ENCODE measurements at regions not wholly inside any gene's neighbourhood (a gene's known extent, or its start where the extent isn't known, plus 50 kb on each side); places are given as distances from the start of the nearest gene placed in this dataset.
A peak's percentile ranks its signal among the peaks of the same experiment; 100 is the strongest.

GRCh38 chr4:123597586-123597985 is 201.0 kb downstream of the SPRY1 start:
- intact Hi-C loops (cut with micrococcal nuclease): no loop called here
- no peak for DNase-seq

GRCh38 chr4:123598331-123598730 is 201.7 kb downstream of the SPRY1 start:
- H3K27ac ChIP-seq (replicated peaks): no peak overlapping the region
- H3K27me3 ChIP-seq (ENCODE audit: low read depth): no peaks in the 10 kb centered on the region
- no peak for TF ChIP-seq CTCF (IDR thresholded peaks at IDR 0.05; ENCODE audit: borderline replicate concordance)
- no peaks in the 10 kb centered on the region for H3K9me3 ChIP-seq (replicated peaks)
- H3K36me3 ChIP-seq: no peaks in the 10 kb centered on the region
- no peak for DNase-seq
- intact Hi-C loops (cut with micrococcal nuclease): no loop called here
- peaks cover 24% of the 10 kb centered on the region for H3K4me1 ChIP-seq
- no peak overlapping the region for H3K4me3 ChIP-seq

More at GRCh38 chr4:123597586-123597985, 201.0 kb downstream of the SPRY1 start:
- Histone ChIP-seq H3K9me3 (replicated peaks) (no peaks in the 10 kb centered on the region), H3K36me3 (no peaks in the 10 kb centered on the region), H3K27me3 (ENCODE audit: low read depth) (no peaks in the 10 kb centered on the region), H3K4me3 (no peak overlapping the region), H3K4me1 (peaks cover 24% of the 10 kb centered on the region), H3K27ac (replicated peaks) (no peak overlapping the region)
- TF ChIP-seq CTCF (IDR thresholded peaks at IDR 0.05; ENCODE audit: borderline replicate concordance): no peak

- intact Hi-C loops (cut with micrococcal nuclease): no loop called here
- TF ChIP-seq CTCF (IDR thresholded peaks at IDR 0.05; ENCODE audit: borderline replicate concordance): no peak
- DNase-seq: no peak
- Histone ChIP-seq H3K4me1 (peaks cover 24% of the 10 kb centered on the region), H3K36me3 (no peaks in the 10 kb centered on the region), H3K27me3 (ENCODE audit: low read depth) (no peaks in the 10 kb centered on the region), H3K4me3 (no peak overlapping the region), H3K27ac (replicated peaks) (peak overlapping the region; percentile 78), H3K9me3 (replicated peaks) (no peaks in the 10 kb centered on the region)
These were observed 202.7 kb downstream of the SPRY1 start for GRCh38 chr4:123599061-123599919.

GRCh38 chr4:123599920-123600810 is 203.6 kb downstream of the SPRY1 start:
- Histone ChIP-seq H3K27me3 (ENCODE audit: low read depth) (no peaks in the 10 kb centered on the region), H3K27ac (replicated peaks) (peak overlapping the region; percentile 78), H3K4me3 (no peak overlapping the region), H3K9me3 (replicated peaks) (no peaks in the 10 kb centered on the region), H3K36me3 (no peaks in the 10 kb centered on the region), H3K4me1 (peaks cover 24% of the 10 kb centered on the region)
- intact Hi-C loops (cut with micrococcal nuclease): no loop called here
- DNase-seq: peak; percentile 73
- no peak for TF ChIP-seq CTCF (IDR thresholded peaks at IDR 0.05; ENCODE audit: borderline replicate concordance)

GRCh38 chr4:123600987-123601904 is 204.7 kb downstream of the SPRY1 start:
- no peaks in the 10 kb centered on the region for H3K27me3 ChIP-seq (ENCODE audit: low read depth)
- peak overlapping the region; percentile 78 for H3K27ac ChIP-seq (replicated peaks)
- H3K4me1 ChIP-seq: peaks cover 24% of the 10 kb centered on the region
- no peaks in the 10 kb centered on the region for H3K36me3 ChIP-seq
- TF ChIP-seq CTCF (IDR thresholded peaks at IDR 0.05; ENCODE audit: borderline replicate concordance): no peak
- intact Hi-C loops (cut with micrococcal nuclease): no loop called here
- no peak for DNase-seq
- H3K4me3 ChIP-seq: no peak overlapping the region
- no peaks in the 10 kb centered on the region for H3K9me3 ChIP-seq (replicated peaks)

Data from left ventricle myocardium inferior (tissue), 1 donor.